ENCODE measurements at regions not wholly inside any gene's neighbourhood (a gene's known extent, or its start where the extent isn't known, plus 50 kb on each side); places are given as distances from the start of the nearest gene placed in this dataset.
"Not testable (repeated sequence)": the region's sequence is repeated elsewhere in the genome, so short reads cannot be mapped to it uniquely, and the experiment has no call there.

DNA sequence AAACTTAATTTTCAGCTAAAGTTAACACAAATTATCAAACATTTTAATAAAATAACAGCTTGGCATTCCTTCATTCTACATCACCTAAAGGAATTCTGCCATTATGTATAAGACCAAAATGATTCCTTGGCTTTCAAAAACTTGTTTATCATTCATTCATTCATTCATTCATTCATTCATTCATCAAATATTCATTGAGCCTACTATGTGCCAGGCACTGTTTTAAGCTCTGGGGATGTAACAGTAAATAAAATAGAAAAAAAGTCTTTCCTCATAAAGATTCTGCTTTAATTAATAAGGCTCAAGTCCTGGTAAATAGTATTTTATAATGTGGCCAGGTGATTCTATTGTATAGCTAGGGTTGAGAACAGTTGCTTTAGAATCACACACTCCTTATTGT lies 127.9 kb downstream of the GPR85 start (continued):
- no peak for TF ChIP-seq SMAD4 (CRISPR knock-in tag; IDR thresholded peaks at IDR 0.05)
- TF ChIP-seq, protein P1, sequence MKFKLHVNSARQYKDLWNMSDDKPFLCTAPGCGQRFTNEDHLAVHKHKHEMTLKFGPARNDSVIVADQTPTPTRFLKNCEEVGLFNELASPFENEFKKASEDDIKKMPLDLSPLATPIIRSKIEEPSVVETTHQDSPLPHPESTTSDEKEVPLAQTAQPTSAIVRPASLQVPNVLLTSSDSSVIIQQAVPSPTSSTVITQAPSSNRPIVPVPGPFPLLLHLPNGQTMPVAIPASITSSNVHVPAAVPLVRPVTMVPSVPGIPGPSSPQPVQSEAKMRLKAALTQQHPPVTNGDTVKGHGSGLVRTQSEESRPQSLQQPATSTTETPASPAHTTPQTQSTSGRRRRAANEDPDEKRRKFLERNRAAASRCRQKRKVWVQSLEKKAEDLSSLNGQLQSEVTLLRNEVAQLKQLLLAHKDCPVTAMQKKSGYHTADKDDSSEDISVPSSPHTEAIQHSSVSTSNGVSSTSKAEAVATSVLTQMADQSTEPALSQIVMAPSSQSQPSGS (CRISPR knock-in tag; IDR thresholded peaks at IDR 0.05; ENCODE audit: borderline replicate concordance, low read depth): no peak
- TF ChIP-seq FOXJ3 (CRISPR knock-in tag; IDR thresholded peaks at IDR 0.05; ENCODE audit: borderline replicate concordance): no peak
- no peak for TF ChIP-seq TEAD1 (CRISPR knock-in tag; IDR thresholded peaks at IDR 0.05)
- TF ChIP-seq FOXK1 (CRISPR knock-in tag; IDR thresholded peaks at IDR 0.05): no peak
- TF ChIP-seq AR (CRISPR knock-in tag; IDR thresholded peaks at IDR 0.05): no peak
- no peak for TF ChIP-seq JAZF1 (CRISPR knock-in tag; IDR thresholded peaks at IDR 0.05)

DNA sequence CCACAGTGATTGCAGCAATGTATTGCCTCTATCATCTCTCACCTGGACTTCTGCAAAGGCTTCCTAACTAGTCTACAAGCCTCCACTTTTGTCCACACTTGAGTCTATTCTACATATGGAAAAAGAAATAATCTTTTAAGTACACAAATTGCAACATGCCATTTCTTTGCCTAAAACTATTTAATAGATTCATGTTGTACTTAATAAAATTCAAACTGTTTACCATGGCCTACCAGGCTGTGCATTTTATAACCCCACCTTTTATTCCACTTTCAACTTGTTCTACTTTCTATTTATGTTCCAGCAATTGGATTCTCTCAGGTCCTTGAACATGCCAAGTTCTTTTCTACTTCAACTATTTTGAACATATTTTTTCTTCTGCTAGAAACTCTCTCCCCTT lies 128.7 kb downstream of the GPR85 start:
- no peak overlapping the region for H3K27ac Mint-ChIP-seq
- H3K4me3 Mint-ChIP-seq: no peak overlapping the region
- DNase-seq (ENCODE audit: low spot score): no peak
- ChIA-PET CTCF (no interaction called here), POLR2A (no interaction called here)
- H3K27me3 Mint-ChIP-seq (ENCODE audit: low read depth): no peaks in the 10 kb centered on the region
- H3K4me1 Mint-ChIP-seq: peaks cover 3% of the 10 kb centered on the region; the same call in 1 of the 2 replicates
- no peaks in the 10 kb centered on the region for H3K9me3 Mint-ChIP-seq
- ATAC-seq: no peak
- H3K36me3 Mint-ChIP-seq: no peaks in the 10 kb centered on the region
- no peak for TF ChIP-seq CREB1 (CRISPR knock-in tag; IDR thresholded peaks at IDR 0.05)

DNA sequence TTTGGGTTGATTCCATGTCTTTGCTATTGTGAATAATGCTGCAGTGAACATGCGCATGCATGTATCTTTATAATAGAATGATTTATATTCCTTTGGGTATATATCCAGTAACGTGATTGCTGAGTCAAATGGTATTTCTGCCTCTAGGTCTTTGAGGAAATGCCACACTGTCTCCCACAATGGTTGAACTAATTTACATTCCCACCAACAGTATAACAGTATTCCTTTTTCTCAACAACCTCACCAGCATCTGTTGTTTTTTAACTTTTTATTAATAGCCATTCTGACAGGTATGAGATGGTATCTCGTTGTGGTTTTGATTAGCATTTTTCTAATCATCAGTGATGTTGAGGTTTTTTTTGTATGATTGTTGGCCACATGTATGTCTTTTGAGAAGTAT lies 133.6 kb downstream of the GPR85 start:
- H3K4me1 Mint-ChIP-seq; DNase-seq (ENCODE audit: low spot score); POLR2A ChIA-PET; H3K9me3 Mint-ChIP-seq; ATAC-seq; CTCF ChIA-PET; H3K4me3 Mint-ChIP-seq; H3K36me3 Mint-ChIP-seq; H3K27me3 Mint-ChIP-seq (ENCODE audit: low read depth); H3K27ac Mint-ChIP-seq: not testable (repeated sequence)

DNA sequence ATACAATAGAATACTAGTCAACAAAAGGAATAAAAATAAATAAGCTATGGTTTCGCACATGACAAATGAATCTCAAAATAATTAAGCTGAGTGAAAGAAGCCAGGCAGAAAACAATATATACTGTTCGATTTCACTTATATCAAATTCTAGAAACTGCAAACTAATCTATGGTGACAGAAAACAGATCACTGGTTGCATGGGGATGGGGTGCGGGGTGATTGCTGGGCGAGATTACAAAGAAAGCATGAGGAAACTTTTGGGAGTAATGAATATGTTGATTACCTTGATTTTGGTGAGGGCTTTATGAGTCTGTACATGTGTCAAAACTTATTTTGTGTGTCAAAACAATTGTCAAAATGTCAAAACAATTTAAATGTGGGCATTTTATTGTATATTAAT lies 135.6 kb downstream of the GPR85 start:
- CTCF ChIA-PET: no interaction called here
- ATAC-seq: no peak
- TF ChIP-seq, protein P2, sequence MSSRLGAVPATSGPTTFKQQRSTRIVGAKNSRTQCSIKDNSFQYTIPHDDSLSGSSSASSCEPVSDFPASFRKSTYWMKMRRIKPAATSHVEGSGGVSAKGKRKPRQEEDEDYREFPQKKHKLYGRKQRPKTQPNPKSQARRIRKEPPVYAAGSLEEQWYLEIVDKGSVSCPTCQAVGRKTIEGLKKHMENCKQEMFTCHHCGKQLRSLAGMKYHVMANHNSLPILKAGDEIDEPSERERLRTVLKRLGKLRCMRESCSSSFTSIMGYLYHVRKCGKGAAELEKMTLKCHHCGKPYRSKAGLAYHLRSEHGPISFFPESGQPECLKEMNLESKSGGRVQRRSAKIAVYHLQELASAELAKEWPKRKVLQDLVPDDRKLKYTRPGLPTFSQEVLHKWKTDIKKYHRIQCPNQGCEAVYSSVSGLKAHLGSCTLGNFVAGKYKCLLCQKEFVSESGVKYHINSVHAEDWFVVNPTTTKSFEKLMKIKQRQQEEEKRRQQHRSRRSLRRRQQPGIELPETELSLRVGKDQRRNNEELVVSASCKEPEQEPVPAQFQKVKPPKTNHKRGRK (CRISPR knock-in tag; IDR thresholded peaks at IDR 0.05; ENCODE audit: borderline replicate concordance): no peak
- TF ChIP-seq NR2C2 (CRISPR knock-in tag; IDR thresholded peaks at IDR 0.05) (no peak), ZNF671 (CRISPR knock-in tag; IDR thresholded peaks at IDR 0.05) (no peak), KAT7 (CRISPR knock-in tag; IDR thresholded peaks at IDR 0.05; ENCODE audit: borderline replicate concordance) (no peak), MYBL2 (CRISPR knock-in tag; IDR thresholded peaks at IDR 0.05) (no peak), ZSCAN18 (CRISPR knock-in tag; IDR thresholded peaks at IDR 0.05) (no peak), ESRRA (CRISPR knock-in tag; IDR thresholded peaks at IDR 0.05; ENCODE audit: borderline replicate concordance) (no peak)
- TF ChIP-seq, protein P3, sequence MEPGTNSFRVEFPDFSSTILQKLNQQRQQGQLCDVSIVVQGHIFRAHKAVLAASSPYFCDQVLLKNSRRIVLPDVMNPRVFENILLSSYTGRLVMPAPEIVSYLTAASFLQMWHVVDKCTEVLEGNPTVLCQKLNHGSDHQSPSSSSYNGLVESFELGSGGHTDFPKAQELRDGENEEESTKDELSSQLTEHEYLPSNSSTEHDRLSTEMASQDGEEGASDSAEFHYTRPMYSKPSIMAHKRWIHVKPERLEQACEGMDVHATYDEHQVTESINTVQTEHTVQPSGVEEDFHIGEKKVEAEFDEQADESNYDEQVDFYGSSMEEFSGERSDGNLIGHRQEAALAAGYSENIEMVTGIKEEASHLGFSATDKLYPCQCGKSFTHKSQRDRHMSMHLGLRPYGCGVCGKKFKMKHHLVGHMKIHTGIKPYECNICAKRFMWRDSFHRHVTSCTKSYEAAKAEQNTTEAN (CRISPR knock-in tag; IDR thresholded peaks at IDR 0.05): no peak
- TF ChIP-seq, protein P4, sequence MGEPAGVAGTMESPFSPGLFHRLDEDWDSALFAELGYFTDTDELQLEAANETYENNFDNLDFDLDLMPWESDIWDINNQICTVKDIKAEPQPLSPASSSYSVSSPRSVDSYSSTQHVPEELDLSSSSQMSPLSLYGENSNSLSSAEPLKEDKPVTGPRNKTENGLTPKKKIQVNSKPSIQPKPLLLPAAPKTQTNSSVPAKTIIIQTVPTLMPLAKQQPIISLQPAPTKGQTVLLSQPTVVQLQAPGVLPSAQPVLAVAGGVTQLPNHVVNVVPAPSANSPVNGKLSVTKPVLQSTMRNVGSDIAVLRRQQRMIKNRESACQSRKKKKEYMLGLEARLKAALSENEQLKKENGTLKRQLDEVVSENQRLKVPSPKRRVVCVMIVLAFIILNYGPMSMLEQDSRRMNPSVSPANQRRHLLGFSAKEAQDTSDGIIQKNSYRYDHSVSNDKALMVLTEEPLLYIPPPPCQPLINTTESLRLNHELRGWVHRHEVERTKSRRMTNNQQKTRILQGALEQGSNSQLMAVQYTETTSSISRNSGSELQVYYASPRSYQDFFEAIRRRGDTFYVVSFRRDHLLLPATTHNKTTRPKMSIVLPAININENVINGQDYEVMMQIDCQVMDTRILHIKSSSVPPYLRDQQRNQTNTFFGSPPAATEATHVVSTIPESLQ (CRISPR knock-in tag; IDR thresholded peaks at IDR 0.05): no peak
- TF ChIP-seq, protein P5, sequence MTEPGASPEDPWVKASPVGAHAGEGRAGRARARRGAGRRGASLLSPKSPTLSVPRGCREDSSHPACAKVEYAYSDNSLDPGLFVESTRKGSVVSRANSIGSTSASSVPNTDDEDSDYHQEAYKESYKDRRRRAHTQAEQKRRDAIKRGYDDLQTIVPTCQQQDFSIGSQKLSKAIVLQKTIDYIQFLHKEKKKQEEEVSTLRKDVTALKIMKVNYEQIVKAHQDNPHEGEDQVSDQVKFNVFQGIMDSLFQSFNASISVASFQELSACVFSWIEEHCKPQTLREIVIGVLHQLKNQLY (CRISPR knock-in tag; IDR thresholded peaks at IDR 0.05): no peak

More for the DNA sequence above, 135.6 kb downstream of the GPR85 start:
- Mint-ChIP-seq H3K4me3 (no peak overlapping the region), H3K4me1 (no peaks in the 10 kb centered on the region), H3K9me3 (no peaks in the 10 kb centered on the region), H3K27me3 (ENCODE audit: low read depth) (no peaks in the 10 kb centered on the region; the same call in none of the 2 replicates), H3K36me3 (no peaks in the 10 kb centered on the region), H3K27ac (no peak overlapping the region)
- POLR2A ChIA-PET: no interaction called here
- DNase-seq (ENCODE audit: low spot score): no peak

All from WTC11 (cell line).